ENCODE measurements at regions not wholly inside any gene's neighbourhood (a gene's known extent, or its start where the extent isn't known, plus 50 kb on each side); places are given as distances from the start of the nearest gene placed in this dataset.
"Not testable (repeated sequence)": the region's sequence is repeated elsewhere in the genome, so short reads cannot be mapped to it uniquely, and the experiment has no call there.

DNA sequence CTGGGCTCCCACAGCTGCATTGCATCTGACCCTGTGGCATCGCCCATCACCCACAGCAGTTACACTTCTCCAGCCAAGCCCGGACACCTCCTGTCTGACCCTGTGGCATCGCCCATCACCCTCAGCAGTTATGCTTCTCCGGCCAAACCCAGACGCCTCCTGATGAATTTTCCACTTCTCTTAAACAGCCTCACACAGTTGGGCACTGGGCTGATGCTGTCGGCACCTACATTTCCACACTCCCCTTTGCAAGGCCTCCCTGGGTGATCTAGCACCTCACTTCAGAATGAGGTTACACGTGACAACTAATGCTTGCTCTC lies 175.2 kb upstream of the ARID1B start:
- DNase-seq (ENCODE audit: low spot score) (no peak), FAIRE-seq (no peak)

DNA sequence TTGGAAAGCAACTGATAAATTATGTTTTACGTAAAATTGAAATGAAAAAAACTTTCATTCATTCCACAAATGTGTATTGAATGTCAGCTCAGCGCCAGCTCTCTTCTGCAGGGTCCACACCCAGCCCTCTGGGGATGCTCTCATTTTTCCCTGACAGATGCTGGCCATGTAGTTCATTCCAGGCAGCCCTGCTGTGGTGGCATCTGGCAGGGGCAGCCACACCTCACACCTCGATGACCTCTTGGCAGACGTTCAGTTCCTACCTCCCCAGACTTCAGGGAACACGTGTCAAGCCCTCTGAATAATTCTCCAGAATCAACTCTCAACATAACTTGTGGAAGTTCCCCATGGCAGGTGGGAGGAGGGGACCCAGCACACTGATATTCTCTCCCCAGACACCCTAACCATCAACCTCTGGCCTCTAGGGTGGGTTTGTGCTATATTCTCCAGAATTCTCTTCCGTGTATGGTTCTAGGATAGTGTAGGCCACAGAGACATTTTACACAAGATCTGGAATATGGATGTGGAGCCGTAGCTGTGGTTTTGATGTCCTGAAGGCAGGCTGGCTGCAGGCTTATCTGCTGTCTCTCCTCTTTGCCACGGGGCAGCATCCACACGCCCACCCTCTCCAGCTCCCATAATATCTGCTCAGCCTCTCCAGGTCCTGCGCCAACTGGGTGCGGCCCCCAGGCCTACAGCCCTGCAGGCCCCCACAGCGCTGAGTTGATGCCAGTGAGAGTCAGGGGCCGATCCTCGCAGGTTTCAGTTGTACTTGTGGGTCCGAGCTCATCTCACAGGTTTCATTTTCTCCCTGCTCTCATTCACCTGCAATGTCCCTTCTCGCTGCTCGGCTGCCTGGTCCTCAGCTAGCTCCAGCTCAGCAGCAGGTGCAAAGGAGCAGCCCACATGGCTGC lies 175.8 kb upstream of the ARID1B start:
- DNase-seq (ENCODE audit: low spot score) (no peak), FAIRE-seq (no peak)

DNA sequence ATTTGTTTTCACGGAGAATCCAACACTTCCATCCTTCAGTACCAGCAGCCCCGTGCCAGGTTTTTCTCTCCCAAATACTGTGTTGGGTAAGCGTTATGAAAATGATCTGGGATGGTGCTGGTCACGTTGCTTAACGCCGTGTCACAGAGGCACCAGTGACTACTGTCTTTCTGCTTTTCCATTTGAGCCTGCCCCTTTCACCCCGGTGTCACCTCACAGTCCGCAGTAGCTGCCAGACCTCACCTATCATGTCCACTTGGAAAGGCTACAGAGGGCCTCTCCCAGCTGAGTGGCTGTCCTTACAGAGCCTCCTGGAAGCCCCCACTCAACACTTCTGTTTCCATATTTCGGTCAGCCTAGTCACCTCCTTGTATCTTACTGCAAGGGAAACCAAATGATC lies 176.5 kb upstream of the ARID1B start:
- FAIRE-seq: no peak
- no peak for DNase-seq (ENCODE audit: low spot score)

DNA sequence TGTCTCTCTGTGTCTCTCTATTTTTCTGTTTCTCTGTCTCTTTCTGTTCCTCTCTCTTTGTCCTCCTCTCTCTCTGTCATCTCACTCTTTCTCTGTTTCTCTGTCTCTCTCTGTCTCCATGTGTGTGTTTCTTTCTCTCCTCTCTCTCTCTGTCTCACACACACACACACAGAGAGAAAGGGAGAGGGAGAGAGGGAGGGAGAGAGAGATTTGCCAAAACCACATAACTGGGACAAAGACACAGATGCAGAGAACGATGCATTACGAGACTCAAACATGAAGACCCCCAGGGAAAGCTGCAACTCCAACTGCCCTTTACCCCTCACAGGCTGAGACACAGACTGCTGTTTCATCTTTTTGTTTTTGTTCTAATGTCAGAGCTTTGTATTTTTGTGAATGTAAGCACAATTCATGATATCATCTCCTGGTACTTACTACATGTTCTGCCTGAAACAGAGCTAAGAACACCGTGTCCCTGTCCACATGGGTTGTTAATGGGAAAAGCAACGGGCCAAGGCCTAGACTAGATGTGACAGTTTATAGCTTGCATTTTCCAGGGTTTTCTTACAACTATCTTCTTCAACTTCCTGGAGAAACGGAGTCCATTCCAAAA lies 177.1 kb upstream of the ARID1B start:
- DNase-seq (ENCODE audit: low spot score) (no peak), FAIRE-seq (no peak)

DNA sequence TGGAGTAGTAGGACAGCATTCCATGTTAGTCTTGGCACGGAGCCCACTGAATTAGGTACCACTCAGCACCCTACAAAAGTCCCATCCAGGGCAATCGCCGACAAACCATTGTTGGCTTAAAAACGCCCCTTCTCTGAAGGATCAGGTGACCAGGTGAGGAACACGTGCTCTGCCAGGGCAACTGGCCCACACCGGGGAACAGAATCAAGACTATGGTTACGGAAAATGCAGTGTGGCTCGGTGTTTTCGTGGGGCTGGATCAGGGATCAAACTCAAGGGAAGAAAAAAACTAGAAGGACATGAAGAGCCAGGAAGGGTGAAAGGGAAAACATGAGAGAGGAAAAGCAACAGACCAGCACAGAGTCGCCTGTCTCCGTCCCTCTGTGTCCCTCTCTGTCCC lies 177.8 kb upstream of the ARID1B start:
- DNase-seq (ENCODE audit: low spot score) (no peak), FAIRE-seq (no peak)

DNA sequence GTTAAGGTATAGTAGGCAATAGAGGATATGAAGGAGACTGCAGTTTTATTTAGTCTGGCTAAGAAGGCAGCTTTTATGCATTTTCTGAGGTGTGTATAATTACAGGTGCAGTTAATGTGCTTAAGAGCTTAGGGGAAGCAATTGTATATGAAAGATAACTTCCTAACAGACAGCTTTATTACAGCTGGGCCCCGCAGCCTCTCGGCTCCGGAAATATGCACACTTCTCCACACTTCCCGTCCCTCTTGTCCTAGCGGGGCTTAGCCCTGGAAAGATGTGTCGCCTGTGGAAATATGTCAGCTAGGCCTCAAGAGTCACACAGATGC lies 178.4 kb upstream of the ARID1B start:
- FAIRE-seq: no peak
- DNase-seq (ENCODE audit: low spot score): no peak

DNA sequence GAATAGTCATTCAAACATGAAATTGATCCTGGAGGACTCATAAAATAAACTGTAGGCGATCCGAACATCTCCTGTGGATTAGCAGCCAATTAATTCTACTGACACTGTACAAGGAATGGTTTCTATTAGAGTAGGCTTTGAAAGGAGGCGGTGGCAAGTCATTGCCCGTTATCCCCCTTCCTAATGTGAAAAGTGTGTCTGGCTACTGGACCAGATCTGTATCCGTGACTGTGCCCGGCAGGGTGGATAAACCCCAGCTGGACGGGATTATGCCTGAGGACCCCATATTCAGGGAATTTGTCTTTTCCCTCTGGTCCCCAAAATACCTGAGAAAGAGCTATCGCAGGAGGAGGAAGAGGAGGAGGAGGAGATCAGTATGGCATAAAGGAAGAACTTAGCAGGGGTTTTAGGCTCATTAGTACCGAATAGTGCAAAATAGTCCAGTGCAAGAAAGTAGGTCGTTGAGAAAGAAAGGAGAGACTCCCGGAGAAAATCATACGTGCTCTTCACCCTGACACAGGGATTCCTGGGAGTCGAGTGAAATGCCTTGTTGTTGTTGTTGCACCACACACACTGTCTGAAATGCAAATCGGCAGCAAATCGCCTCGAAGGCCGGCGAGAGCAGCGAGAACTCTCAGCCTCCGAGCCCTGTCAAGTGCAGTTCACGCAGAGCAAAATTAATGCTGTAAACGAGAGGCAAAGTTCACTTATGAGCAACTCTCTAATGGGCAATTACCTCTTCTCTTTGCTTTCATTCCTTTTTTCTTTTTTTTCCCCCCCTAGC lies 178.9 kb upstream of the ARID1B start:
- FAIRE-seq (no peak), DNase-seq (ENCODE audit: low spot score) (no peak)

DNA sequence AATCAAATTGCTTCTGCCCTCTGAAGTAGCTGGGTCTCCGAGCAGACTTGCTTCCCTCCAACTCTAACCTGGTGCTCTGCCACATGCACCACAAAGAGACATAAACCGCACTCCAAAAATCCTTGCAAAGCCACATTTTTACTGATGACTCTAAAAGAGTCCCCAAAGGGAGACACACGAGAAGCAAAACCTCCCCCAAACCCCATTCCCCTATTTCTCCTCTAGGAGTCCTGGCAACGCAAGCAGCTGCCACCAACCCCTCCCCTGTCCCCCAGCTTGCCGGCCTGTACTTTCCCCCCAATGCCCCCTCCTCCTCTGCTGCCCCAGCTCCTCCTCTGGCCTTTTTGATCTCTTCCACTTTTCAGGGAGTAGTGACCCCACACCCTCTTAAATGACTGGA lies 180.1 kb upstream of the ARID1B start:
- no peak for FAIRE-seq
- DNase-seq (ENCODE audit: low spot score): no peak

DNA sequence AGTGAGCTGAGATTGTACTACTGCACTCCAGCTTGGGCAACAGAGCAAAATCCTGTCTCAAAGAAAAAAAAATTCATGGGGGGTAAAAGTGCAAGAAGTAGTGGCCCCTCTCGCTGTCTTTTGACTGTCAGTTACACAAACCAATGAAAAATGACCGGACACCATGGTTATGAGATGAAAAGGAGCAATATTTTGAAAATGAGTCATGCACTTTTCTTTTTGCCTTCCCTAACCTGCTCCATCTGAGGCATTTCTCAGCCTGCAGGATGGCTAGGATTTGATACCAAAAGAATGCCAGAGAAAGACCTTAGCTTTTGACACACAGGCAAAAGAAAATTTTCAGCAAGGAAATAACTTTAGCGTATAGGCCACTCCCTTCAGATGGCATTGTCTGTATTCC lies 181.7 kb upstream of the ARID1B start:
- DNase-seq (ENCODE audit: low spot score): no peak
- no peak for FAIRE-seq

DNA sequence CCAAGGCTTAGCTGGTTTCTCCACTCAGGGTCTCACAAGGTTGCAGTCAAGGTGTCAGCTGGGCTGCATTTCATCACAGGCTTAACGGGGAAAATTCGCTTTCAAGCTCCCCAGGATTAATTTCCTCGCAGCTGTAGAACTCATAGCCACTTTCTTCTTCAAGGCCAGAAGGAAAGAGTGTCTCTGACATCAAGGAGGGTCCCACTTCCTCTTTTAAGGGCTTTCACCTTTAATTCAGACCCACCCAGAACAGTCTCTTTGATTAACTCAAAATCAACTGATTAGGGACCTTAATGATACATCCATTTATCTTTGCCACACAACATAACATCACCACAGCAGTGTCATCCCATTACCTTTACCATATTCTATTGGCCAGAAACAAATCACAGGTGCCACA lies 183.3 kb upstream of the ARID1B start:
- no peak for FAIRE-seq
- DNase-seq (ENCODE audit: low spot score): no peak

DNA sequence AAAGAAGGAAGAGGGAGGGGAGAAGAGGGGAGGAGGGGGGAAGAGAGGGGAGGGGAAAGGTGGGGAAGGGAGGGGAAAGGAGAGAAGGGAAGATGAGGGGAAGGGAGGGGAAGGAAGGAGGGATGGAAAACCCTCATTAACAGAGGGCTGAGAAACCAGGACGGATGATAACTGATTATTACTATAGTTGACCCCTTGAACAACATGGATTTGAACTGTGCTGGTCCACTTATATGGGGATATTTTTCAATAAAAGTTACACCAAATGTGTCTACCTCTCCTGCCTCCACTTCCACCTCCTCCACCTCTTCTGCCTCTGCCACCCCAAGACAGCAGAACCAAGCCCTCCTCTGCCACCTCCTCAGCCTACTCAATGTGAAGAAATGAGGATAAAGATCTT lies 184.1 kb upstream of the ARID1B start:
- DNase-seq (ENCODE audit: low spot score) (no peak), FAIRE-seq (no peak)

DNA sequence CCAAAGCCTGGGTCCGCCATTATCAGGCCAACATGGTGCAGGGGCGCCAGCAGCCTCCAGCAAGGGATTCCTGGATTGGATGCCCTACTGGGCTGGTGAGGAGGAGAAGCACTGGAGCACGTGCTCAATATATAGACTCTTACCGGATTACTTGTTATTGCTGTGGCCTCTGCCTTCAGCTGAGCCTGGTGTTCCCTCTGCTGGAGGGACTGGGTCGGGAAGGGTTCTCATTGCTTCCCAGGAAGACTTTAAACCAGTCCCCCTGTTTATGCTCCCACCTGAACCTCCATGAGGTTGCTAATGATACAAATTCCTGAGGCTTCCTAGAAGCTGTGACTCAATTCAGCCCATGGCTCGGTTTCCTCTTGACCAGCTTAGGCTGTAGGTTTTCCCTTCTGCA lies 186.7 kb upstream of the ARID1B start:
- FAIRE-seq: no peak
- no peak for DNase-seq (ENCODE audit: low spot score)

DNA sequence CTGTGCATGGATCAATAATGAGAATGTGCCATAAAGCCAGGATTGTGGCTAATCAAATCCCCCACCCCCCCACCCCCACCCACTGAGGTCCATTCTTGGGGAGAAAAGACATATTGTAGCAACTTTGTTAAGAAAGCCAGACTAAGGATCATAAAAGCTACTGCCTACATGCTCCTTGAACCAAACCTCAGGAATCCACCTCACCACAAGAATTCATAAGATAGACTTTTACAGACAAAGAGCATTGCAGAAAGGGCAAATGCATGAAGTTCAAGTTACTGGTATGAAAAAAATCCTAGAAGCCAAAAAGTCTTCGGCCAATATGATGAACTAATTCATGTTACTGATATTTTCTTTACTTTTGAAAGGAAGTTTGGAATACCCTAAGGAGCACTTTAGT lies 187.9 kb upstream of the ARID1B start:
- DNase-seq (ENCODE audit: low spot score): no peak

DNA sequence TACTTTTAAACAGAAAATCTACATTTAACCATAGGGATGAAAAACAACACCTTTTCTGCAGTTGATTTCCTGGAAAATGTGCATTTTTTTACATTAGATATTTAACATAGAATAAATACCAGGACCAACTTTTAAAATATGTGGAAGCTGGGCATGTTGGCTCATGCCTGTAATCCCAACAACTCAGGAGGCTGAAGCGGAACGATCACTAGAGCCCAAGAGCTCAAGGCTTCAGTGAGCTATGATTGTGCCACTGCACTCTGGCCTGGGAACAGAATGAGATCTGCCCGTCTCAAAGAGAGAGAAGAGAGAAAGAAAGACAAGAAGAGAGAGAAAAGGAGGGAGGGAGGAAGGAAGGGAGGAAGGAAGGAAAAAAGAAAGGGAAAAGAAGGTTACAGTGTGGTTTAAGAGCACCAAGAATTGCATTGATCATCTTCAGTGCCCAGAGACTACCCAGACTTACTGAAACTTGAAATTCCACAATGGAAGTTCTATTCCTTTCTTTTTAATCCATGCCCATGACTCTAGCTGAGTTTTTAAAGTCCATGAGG lies 189.4 kb upstream of the ARID1B start:
- FAIRE-seq: no peak
- no peak for DNase-seq (ENCODE audit: low spot score)

More for the DNA sequence above, 187.9 kb upstream of the ARID1B start:
- FAIRE-seq: no peak

DNA sequence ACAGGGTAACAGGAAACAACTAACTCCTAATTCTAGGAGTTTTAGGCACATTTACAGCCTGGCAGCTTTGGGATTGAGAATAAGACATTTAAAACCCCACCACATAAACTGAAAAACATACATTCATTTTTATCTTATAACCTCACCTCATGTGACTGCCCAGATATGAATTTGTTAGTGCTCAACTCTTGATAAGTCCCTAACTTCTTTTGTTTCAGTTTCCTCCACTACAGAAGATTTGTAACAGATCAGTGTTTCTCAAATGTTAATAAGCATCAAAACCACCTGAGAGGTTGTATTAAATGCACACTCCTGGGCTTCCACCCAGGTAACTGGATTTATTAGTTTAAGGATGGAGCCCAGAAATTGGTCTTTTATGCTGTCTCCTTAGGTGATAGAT lies 190.1 kb upstream of the ARID1B start:
- DNase-seq (ENCODE audit: low spot score) (no peak), FAIRE-seq (no peak)

DNA sequence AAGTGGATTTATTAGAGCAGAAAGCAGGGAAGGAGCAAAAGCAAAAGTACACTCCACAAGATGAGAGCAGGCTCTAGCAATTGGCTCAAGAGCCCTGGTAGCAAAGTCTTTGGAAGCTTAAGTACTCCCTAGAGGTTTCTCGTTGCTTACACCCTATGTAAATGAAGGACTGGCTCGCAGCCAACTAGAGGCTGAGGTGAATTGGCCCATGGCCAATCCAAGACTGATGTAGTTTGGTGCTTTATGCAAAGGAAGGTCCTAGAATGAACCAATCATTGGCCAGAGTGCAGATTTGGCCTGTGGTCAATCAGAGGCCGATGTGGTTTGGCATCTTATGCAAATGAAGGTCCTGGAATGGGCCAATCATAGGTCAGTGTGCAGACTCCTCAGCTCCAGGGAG lies 191.3 kb upstream of the ARID1B start:
- no peak for FAIRE-seq
- no peak for DNase-seq (ENCODE audit: low spot score)

DNA sequence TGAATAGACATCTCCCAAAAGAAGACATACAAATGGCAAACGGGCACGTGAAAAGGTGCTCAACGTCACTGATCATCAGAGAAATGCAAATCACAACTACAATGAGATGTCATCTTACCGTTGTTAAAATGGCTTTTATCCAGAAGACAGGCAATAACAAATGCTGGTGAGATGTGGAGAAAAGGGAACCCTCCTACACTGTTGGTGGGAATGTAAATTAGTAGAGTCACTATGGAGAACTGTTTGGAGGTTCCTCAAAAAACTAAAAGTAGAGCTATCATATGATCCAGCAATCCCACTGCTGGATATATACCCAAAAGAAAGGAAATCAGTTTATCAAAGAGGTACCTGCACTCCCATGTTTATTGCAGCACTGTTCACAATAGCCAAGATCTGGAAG lies 193.1 kb upstream of the ARID1B start:
- not testable (repeated sequence) for FAIRE-seq; DNase-seq (ENCODE audit: low spot score)

DNA sequence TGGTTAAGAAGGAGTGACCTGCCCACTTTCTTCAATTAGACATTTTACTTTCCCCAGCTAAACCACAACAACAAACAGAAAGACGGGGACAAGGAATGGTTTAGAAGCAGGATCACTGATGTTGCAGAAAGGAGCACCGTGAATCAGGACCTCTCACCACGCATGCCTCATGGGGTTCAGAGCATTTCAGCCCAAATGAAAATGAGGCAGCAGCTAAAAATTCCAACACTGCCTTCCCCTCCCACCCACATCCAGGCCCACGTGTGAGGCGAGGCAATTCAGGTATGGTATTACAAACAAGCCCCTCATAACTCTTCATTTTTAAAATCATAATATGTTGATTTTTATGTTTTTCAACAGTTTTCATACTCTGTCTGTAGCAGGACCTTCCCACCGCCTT lies 194.1 kb upstream of the ARID1B start:
- no peak for FAIRE-seq

DNA sequence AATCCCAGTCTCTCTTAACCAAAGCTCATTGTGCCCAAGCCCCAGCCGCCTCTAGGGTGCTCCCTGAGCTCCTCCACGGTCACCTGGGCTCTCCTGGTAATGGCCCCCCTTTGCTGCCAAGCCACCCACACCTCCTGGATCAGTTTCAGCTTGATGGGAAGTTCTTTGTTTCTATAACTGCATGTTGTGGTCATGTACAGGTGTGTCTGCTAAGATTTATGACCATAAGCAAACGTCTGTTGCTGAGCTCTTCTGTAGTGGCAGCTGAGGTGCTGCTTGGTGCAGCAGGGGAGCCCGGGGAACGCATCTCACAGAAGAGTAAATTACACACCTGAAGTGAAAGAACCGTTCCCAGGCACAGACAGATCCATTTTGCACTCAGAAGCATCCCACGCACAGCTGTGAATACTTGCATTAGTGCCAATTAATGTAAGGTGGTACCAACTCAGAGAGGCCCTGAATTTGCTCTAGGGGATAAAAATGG lies 194.6 kb upstream of the ARID1B start:
- no peak for FAIRE-seq
- no peak for DNase-seq (ENCODE audit: low spot score)

More for the DNA sequence above, 194.1 kb upstream of the ARID1B start:
- DNase-seq (ENCODE audit: low spot score): no peak

DNA sequence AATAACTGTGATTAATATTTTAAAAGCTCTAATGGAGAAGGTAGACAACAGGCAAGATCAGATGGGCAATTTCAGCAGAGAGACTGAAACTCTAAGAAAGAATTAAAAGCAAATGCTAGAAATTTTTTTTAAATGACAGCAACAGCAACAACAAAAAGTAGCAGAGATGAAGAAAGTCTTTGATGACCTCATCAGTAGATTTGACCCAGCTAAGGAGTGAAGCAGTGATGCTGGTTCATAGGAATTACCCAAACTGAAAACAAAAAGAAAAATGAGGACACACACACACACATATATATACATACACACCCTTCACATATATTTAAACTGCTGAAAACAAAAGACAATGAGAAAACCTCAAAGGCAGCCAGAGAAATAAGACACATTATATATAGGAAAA lies 197.6 kb upstream of the ARID1B start:
- FAIRE-seq (no peak), DNase-seq (ENCODE audit: low spot score) (no peak)

DNA sequence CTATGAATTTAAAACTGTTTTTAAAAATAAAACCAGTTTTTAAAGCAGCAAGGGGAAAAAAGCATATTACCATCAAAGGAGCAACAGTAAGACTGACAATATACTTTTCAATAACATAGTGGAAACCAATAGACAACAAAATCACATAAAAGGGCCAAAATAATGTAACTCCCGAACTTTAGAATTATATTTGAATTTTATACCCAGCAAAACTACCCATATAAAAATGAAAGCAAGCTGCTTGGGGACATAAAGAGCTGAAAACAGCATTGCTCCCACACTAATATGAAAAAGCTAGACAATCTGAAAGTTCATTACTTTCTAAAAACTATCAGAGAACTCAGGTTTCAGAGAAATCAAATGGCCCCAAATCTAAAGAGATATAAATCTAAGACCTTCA lies 199.4 kb upstream of the ARID1B start:
- DNase-seq (ENCODE audit: low spot score) (no peak), FAIRE-seq (no peak)

DNA sequence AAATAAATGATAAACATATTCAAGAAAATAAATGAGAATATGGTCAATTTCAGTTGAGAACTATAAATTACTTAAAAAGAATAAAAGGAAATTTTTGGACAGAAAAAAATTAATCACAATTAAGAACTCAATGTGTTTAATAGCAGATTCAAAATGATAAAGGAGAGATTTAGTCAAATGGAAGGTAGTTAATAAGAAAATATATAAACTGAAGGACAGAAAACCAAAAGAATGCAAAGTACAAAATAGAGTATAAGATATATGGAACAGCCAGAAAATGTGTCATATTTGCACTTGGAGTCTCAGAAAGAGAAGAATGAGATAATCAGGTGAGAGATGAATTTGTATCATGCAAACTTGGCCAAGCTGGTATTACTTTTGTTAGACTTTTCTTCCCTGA lies 201.8 kb upstream of the ARID1B start:
- no peak for DNase-seq (ENCODE audit: low spot score)
- no peak for FAIRE-seq
